ENCODE measurements at regions not wholly inside any gene's neighbourhood (a gene's known extent, or its start where the extent isn't known, plus 50 kb on each side); places are given as distances from the start of the nearest gene placed in this dataset.
A peak's percentile ranks its signal among the peaks of the same experiment; 100 is the strongest.

DNA sequence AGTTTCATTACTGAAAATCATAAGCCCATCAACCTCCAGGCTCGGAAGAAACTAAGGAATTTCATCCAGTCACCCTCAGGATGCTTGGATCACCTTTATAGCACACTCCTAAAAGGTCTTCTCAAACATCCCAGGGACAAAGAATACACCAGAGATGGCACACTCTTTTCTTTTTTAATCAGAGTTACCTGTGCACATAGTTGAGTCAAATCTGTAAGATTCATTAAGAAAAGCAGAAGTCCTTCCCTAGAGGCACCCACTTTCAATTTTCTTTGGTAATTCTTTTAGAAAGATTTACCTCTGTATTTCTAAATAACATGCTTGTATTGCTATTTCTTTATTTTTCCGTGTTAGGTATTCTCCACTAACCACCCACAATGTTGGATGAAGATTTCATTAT, 50.6 kb upstream of the IL6 start:
- no peak for DNase-seq

DNA sequence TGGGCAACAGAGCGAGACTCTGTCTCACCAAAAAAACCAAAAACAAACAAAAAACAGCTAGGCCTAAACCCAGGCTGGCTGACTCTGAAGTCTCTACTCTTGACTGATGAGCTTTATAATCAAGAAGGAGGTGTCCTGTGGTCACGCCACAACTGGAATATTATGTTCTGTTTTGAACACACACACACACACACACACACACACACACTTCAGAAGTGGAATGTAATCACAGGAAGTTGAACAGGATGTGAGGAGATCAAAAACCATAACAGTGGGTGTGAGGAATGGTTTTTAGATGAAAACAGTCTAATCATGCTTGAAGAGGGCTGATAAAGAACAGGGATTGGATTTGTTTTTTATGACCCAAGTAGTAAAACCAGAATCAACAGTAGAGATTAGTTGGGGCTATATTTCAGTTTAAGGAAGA, 51.1 kb upstream of the IL6 start:
- DNase-seq: no peak

DNA sequence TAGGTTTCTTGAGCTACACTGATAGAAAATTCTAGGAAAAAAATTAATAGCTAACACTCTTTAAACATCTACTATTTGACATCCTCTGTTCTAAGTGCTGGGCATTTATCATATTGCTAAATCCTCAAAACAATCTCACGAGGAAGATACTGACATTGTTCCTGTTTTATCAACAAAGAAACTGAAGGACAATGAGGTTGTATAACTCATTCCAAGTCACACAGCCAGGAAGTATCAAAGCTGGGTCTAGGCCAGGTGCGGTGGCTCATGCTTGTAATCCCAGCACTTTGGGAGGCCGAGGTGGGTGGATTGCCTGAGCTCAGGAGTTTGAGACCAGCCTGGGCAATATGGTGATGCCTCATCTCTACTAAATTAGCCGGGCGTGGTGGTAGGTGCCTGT, 51.6 kb upstream of the IL6 start:
- no peak for DNase-seq

DNA sequence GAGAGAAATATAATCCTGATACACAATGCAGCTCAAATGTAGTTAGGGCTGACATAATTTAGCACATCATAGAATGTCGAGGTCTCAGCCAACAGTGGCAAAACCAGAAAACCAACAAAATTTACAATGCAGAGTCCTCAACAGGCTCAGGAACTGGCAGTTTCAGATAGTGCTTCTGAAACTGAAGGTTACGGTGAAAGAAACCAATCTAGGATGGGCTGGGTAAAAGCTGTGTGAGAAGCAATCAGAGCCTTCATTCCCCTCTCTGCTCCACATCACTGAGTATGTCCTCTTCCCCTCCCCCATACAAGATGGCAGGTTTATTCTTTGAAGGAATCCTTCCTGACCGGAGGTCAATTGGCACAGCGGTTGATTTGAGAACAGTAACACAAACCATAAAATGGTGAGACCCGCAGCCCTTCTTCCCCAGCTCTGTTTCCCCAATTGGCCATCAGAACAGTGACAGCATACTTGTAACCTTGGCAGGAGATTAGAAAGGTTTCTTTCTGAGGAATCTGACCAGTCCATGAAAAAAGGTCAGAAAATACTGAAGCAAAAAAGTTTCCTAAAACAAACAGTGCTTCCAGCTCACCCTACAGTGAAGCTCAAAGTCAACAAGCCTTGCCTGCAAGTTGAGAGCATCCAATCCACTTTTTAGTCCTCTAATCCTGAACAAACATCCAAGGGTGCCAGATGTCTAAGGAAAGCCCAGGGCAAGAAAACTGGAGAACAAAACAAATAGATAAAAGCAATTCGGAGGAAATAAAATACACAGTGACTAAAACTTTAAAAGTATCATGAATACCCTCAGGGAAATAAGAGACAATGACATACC, 53.9 kb upstream of the IL6 start:
- peak; percentile 29 for DNase-seq

DNA sequence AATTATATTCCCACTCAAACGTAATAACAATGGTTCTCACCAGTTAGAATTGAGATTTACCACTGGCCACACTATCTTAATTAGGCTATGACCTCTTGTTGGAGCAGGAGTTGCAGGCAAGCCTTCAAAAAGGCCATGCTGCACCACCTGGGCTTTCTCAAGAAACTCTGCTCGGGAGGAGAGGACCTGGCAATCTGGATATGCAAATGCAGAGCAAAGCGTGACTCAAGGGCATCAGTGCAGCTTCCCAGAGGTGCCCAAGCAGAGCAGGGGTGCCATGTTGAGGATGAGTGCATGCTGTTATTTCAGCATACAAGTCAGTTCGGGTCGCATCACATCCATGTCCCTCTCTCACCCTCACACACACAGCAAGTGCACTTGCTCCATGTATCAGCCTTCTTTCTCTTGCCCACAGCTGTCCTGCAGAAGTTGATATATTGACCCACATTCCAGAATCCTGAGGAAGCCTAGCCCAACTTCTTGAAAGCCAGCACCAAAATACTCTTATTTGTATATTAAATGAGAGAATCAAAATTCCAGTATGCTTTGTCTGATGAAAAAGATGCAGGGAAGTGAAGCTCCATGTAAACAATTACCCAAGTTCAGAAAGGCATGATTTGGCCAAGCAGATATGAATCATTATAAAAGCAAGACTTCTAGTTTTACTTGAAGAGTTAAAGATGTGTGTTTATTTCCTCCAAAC, 55.7 kb upstream of the IL6 start:
- DNase-seq: no peak

DNA sequence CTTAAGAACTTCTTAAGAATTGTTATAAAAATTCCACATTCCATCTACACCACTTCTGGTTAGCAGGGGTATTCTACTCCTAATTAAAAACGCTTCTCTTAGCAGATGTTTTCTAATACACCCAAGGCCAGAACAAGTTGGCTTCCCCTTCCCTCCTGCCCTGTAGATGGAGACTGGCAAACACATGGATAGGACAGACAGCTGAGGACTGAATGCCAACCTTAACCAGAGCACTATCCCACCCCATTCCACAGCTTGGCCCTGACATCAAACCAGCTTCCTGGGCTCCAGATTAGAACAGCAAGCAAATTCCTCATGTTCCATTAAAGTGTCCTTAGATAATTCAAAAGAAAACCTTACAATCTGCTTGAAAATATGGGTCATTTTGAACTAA, 56.6 kb upstream of the IL6 start:
- no peak for DNase-seq

DNA sequence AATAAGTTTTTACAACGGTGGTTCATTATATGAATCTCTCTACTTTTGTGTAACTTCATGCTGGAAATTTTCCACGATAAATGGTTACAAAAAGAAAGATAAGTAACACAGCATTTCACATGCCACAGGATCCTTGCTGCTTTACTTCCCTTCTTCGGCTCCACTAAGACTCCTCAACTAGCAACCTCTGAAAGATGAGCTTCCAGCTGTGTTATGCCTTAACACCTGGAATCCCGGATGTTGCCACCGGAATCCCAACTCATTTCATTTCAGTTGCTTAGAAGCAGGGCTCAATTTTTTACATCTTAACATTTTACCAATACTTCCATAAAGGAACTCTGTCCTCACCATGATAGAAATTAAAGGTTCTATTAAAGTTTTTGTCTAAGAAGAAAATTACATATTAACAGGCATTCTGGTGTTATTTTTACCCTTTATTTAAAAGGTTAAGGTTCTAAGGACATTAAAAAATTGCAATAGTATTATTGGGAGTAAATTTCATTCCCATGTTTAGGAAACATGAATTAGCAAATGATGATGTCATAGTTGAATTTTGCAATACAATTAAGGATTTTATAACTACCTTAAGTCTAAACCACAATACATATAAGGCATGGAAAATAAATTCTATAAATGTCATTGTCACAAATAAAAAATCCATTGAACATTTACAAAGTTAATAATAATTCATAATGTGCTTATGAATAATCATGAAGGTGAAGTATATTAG, 57.1 kb upstream of the IL6 start:
- no peak for DNase-seq

DNA sequence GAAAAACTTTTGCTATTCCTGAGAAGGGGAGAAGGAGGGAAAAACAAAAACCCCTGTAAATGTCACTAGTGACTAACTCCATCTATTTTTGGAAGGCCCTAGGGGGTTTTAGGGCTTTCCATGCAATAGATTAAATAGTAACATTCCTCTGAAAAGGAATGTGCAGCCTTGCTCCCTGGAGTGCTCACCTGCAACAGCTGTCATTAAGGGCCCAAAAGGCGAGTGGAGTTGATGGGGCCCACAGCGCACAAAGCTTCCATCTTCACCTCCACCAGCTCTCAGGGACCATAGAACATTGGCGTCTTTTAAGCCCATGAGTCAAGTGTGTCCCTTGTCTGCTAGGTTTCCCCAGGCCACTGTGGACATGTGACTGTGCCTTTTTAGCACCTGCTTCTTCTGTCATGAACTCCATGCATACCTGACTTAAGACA, 58.0 kb upstream of the IL6 start:
- no peak for DNase-seq

DNA sequence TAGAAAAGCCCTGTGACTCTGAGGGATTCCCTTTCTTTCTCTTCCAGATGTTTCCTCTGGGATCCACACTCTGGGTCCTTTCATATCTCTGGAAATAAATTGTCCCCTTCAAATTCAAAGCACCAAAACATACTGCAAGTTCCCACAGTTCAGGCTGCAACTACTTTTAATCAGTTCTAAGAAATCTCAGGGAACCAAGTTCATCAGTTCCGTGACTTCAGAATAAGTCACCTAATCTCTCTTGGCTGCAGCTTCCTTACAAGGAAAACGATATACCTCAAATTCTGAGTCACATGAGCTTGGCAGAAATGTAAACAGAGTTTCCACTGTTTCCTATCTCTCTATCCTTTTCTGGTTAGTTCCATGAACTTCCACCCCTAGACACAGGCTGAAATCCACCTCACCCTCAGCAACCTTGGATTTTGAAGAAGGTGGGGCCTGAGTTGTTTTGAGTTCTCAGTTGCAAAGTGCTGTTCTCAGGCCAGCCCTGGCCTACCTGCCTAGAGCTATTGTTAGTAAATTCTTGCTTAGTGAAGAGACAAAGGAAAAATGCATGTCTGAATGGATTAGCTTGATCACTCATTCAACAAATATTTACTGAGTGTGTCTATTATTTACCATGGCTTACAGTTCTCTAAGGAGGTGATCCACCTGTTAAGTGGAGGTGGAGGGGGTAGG, 59.3 kb upstream of the IL6 start:
- peak; percentile 54 for DNase-seq

DNA sequence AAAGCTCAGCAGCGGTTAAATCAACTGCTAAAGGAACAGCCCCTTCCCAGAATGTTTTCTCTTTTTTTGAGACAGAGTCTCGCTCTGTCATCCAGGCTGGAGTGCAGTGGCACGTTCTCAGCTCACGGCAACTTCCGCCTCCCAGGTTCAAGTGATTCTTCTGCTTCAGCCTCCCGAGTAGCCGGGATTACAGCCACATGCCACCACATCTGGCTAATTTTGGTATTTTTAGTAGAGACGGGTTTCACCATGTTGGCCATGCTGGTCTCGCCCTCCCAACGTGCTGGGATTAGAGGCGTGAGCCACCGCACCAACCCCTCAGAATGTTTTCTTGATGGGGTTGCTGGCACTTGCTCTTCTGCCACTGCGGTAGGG, 59.8 kb upstream of the IL6 start:
- no peak for DNase-seq

DNA sequence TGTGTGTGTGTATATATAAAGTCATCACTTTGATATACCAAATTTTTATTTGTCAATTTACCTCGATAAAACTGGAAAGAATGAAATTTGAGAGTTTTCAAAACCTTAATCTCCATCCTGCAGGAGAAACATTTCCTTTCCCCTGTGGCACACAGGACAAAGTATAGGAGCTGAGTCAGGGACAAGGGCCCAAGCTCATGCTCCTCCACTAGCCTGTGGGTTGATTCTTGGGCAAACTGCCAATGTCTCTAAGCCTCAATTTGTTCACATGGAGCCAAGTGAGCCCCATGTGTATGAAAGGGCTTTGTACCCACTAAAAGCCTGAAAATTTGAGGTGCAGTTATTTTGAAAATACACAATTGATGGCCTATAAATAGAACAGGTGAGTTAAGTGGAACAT, 60.3 kb upstream of the IL6 start:
- peak; percentile 57 for DNase-seq

DNA sequence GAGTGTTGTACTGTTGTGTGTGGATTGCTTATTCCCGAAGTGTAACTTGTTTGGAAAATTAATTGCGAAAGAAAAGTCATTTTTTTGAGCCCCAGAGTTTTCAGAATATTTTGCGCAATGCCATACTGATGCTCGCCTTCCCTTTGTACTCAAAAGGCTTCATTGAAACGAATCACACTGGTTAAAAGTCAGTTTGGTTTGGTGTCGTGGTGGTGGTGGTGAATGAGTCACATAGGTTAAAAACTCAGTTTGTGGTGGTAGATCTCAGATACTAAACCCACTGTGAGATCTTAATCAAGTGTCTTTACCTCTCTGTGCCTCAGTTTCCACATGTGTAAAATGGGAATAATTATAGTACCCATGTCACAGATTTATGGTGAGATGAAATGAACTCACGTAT, 61.1 kb upstream of the IL6 start:
- no peak for DNase-seq

DNA sequence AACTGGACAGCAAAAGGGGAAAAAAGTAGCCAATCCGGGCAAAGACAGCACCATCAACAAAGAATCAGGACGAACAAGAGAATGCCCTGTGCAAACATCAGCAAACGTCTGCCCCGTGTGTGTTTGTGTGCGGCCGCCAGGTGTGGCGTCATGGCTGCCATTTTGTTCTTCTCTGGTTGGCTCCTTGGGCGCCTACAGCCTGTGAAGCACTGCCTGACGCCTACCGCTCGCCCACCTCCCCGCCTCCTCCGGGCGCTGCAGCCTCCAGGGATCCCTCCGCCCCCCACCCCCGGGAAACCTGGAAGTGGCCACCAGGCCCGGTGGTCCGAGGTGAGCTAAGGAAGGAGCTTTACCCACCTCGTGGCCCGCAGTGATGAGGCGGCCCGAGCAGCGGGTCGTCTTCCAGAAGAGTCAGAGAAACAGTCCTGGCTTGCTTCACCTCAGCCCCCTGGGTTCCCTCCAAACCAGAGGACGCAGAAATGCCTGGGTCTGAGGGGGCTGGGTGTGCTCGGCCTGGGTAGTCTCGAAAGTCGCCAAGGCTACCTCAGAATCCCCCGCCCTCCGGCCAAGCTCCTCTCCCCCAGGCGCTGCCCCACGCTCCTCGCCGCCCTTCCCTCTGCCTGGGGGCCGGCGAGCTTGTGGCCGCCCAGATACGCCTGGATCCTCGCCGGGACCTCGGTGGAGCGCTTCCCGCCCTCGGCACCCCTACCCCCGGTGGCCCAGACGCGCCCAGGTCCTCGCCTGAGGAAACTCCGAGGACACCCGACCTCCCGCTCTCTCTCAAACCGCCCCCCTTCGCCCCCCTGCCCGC, 61.8 kb upstream of the IL6 start:
- no peak for DNase-seq

DNA sequence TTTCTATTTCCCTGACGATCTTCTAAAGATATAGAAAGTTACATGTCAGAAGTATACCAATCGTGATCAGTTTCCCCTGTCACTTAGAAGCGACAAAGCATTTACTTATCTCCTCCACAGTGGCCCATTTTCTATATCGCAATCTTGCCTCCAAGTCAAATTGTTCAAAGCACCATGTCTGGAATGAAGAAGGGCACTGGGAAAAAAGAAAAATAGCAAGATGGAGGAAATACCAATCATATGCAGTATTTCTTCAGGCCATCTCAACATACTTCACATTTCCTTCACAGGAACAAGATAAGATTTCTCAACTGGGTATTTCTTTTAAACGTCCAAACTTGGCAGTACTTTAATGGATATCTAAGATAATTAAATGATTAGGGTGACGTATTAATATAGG, 63.3 kb upstream of the IL6 start:
- DNase-seq: no peak

DNA sequence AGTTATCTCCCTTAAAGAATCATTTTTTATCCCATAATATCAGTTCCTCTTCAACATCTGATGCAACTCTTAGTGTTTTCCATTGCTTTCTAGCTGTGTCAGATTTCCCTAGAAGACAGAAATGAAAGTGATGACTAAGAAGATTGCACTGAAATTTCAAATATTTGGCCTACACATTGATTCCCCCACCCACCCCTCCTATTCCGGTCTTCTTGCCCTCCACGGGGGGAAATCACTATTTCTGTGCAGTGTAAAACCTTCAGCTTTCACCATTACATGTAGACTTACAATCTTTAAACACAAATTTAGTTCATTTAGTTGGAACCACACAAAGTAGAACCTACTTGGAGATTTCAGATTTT, 63.7 kb upstream of the IL6 start:
- DNase-seq: no peak

DNA sequence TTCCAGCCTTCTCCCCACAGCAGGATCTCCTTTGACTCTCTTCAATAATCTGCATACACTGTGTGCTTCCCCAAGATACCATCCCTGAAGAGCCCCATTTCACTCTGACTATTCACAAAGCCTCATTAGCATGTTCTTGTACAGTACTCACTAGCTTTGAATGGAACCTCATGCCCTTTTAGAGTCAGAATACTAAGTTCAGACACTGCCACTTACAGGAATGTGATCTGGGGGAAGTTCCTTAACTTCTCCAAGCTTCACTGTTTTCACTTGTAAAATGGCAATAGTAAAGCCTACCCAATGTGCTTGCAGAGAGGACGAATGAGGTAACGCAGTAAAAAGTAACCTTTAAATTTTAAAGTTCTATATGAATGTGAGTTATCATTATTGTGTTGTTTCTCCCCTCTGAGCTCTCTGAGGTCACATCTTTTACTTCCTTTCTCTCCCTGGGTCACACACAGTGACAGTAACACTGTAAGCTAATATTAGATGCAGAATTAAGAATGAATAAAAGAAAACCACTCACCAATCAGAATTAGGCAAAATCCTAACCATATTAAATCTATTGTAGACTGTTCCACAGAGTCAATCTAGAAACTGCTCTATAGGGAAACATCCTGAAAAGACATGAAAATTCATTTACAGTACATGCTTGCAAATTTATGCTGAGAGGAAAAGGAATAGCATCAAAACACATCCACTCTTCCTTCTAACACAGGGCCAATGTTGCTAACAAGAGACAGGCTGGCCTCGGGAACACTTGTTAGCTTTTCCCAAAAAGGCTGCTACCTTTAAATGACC, 64.2 kb upstream of the IL6 start:
- no peak for DNase-seq

DNA sequence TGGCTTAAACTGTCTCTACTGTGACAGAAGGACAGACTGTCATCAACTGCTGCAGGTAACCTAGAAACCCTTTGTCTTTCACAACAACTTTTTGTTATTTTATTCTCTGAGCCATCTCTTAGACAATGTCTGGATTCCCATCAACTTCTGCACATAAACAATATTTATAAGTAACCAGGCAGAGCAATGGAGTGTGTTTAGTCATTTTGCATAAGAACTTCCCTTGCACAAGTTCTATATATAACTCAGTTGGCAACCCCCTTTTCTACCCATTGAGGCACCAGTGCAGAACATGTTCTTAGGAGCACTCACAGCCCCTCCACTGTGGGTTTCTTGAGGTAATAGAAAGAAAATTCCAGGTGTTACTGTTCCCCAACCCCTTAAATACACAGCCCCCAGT, 65.0 kb upstream of the IL6 start:
- no peak for DNase-seq

DNA sequence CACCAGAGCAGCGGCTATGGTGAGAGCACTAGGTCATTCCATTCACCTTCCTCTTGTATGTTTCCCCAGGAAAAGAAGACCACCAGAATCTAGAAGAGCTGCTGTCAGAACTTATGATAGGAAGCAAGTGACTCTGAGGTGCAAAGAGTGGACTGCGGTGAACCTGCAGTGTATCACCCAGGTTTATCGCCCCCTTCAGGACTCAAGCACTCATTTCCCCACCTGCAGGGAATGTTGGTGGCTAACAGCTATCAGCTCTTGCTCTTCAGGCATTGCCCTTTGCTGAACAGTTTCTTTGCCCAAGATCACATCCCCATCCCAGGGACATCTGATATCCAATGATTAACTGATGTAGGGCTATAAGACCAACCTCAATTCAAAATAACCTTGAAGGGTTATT, 66.3 kb upstream of the IL6 start:
- peak; percentile 25 for DNase-seq

DNA sequence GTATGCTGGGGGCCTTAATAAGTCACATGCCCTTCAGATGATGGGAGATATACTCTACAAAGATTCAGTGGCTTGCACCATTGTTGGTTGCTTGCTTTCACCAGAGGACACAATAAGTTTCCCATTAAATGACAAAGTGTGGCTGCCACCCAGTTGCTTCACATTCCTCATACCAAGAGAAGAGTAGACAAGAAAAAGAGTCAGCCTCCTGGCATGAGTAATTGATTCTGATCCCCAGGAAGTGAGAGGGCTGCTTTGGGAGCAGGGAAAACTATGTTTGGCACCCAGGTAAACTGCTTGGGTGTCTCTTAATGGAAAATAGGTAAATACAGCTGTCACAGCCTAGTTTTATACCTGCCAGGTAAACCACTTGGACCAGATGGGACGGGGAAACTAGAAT, 66.7 kb upstream of the IL6 start:
- peak; percentile 9 for DNase-seq

DNA sequence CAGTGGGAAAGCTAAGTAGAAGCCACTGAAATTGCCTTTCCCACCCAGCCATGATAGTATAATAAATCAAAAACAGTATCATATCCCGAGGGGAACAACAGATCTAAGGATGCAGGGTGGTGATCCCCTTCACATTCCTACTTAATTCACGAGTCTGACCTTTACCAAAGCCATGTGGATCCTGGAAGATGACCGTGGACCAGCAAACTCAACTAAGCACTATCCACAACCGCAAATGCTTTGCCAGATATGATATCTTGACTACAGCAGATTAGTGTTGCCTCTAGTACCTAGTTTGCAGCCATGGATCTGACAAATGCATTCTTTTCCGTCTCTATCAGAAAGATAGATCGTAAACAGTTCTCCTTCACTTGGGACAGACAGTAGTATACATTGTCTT, 67.3 kb upstream of the IL6 start:
- DNase-seq: no peak

DNA sequence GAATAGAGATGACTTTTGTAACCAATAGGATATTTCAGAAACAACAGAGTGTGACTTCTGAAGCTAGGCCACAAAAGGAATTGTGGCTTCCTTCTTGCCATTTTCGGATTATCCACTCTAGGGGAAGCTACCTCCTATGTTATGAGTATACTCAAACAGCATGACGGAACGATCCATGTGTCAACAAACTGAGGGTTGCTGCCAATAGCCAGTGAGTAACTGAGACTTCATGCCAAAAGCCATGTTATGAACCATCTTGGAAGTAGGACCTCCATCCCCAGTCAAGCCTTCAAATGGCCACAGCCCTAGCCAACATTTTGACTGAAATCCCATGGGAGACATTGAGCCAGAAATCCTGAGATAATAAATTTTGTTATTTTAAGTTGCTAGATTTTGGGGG, 69.0 kb upstream of the IL6 start:
- no peak for DNase-seq

DNA sequence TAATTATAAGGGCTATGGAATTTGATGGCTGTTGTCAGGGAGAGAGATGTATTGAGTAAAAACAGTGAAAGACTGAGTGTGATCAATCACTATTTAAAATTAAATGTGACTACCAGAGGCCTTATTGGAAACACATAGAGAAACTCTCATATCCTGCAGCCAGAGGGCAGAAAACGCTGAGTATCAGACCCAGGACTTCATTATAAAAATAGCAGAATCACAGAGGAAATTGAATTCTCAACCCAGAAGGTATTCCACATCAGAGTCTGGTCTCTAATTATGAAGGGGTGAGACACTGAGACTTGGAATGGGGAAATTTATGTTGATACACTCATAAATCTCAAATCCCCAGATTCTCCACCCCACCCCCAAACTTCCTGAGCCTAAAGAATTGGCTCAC, 69.5 kb upstream of the IL6 start:
- no peak for DNase-seq
